GF-D8 (cell line): ENCODE measurements at regions not wholly inside any gene's neighbourhood (a gene's known extent, or its start where the extent isn't known, plus 50 kb on each side); places are given as distances from the start of the nearest gene placed in this dataset.
"Not testable (repeated sequence)": the region's sequence is repeated elsewhere in the genome, so short reads cannot be mapped to it uniquely, and the experiment has no call there.

Source experiments
- DNase-seq: peaks from one replicate; lab custom pipeline; 2025; lab: John Stamatoyannopoulos, UW

DNA sequence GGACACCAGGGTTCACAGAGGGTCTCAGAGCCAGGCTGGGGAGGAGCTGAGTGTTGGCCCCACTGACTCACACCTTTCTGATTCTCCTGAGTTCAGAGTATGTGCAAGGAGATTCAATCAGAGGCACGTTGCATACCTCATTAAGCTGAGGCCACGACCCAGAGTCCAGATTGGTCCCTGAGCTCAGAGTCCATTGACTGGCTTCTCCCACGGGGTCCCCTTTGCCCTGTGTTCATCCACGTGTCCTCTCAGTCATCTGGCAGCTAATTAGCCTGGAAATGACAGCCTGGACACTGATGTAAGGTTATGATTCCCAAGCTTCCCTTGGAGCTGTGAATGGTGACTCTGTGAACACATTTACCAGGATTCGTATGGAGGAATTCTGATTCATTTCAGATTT is 267.2 kb downstream of the SH3BP4 start:
- no peak for DNase-seq

DNA sequence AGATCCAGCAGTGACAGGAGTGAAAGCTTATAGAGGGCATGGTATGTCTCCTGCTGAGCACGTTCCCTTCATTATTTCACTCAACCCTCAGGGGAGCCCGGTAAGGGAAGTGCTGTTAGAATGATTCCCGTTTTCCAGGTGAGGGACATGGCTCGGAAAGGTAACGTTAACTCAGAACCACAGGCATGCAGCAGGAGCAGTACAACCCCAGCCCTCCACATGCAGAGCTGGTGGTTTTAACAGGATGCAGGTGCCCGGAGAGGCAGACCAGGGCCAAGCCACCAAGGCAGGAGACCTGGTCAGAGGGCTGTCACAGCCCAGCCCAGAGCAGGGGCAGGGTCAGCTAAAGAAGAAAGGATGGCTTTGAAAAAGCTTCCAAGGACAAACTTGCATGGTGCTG is 268.5 kb downstream of the SH3BP4 start:
- DNase-seq, result no peak

DNA sequence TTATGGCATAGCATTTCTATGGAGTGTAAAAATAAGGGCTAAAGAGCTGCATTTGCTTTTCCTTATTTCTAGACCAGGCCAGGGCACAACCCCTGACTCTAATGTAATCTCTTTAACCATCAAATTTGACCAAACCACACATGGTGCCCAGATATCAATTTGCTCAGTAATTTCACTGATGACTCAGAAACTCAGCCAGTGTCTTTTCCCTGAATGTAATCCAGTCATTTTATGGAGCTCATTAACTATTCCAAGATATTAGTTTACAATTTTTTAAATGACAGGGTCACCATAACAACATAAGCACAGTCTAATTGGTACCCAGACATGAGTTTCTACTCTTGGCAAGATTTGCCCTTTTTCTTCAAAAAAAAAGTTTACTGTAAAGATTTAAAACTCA is 270.8 kb upstream of the AGAP1 start:
- DNase-seq, result no peak

DNA sequence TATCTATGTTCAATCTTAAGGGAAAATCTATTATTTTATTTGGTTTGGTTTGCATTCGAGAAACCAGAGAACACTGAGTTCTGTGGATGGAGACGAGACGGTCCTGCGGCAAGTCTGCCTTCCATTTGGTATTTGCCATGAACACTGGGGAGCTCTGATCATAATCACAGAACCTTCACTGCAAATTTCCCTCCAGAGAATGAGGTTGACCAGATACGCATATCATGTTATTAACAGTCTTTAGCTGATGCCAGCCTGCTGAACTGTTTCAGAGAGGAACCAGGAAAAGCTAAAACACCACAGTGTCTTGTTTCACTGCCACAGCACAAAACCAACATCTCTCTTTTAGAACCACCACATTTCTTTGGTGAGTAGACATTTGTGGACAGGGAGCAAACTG is 269.4 kb upstream of the AGAP1 start:
- DNase-seq, result no peak

DNA sequence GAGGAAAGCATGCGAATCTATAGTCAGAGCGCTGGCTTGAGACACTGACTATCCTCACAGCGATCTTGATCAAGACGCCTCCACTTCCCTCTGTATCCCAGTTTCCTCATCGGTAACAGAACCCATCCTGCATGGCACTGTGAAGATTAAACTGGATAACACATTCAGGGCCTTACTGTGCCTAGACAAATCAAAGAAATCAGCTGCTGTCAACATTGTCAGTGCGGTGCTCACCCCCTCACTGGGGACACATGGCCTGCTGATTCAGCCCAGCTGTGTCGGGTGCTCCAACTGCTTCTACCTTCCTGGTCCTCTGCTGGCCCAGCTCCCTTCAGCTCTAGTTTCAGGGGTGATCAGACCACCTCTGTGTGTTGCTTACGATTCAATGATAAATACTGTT is 268.6 kb upstream of the AGAP1 start:
- no peak for DNase-seq

DNA sequence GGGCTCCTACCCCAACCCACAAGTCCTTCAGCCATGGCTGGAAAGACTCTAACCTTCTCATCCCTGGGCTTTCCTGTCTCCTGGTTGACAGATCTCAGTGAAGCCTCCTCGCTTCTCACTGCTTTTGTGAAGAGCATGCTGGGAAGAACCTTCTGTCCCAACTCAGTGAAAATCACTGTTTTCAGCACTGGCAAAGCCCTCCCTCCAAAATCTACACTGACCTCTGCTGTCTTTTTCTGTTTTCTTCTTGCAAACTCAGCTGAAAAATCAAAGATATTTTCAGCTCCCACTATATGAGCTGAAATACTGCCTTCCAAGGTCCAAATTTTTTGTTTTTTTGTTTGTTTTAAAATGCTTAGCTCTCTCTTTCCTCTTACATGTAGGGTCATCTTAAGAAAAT is 266.3 kb upstream of the AGAP1 start:
- no peak for DNase-seq

DNA sequence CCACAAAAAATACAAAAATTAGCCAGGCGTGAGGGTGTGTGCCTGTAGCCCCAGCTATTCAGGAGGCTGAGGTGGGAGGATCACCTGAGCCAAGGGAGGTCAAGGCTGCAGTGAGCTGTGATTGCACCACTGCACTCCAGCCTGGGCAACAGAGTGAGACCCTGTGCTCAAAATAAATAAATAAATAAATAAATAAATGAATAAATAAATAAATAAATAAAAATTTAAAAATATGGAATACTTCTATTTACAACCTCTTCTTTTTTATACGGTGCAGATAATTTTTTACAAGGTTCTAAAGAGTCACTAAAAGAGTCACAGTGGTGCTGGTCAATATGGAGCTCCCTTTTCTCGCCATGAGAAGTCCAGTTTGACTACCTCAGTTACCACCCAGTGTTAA is 265.4 kb upstream of the AGAP1 start:
- DNase-seq, result not testable (repeated sequence)

DNA sequence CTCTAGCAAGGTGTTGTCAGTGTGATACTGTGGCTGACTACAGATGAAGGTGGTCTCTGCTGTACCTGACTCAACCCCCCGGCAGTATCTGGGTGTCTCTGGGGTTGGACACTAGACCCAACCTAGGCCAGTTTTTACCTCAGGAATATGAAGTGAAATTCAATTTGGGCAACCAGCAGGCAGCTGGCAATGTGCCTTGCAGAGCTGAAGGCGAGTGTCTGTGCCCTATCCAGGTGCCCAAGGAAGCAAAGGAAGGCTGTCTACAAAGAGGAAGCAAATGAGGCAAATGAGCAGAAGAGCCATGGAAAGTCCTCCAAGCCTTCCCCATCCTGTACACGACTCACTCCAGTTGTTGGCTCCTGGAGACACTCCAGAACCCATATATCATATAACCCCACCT is 264.6 kb upstream of the AGAP1 start:
- no peak for DNase-seq

DNA sequence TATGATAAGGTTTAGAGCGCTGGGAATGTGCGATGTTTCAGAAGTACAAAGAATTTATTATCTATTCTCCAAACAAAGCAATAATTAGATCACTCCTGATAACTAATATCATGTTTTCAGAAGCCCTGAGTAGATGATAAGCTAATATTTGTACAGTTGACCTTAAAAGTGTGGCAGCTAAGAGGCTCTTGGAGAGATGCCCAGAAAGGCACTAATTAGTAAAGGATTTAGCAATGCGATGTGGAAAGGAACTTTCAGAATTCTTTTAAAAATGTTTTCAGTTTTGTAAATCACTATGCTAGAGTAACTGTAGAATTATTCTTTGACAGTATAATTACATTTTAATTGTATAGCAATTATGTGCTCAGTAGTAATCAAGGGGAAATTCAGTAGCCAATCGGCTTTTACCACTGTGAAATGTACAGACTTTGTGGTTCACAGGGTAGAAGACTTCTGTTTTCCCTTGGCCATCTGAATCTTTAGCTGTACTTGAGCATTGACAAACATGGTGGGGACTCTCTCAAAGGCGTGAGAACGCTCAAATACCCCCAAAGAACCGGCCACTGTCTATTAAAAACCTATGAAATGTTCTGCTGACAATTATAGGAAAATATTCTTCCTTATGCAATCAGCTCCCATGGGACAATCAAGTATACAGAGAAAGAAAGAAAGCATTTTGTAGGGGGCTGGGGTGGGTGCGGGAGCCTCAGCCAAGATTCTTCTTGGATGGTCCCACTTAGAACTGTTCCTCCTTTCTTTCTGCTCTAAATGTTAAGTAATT is 262.8 kb upstream of the AGAP1 start:
- DNase-seq, result no peak

DNA sequence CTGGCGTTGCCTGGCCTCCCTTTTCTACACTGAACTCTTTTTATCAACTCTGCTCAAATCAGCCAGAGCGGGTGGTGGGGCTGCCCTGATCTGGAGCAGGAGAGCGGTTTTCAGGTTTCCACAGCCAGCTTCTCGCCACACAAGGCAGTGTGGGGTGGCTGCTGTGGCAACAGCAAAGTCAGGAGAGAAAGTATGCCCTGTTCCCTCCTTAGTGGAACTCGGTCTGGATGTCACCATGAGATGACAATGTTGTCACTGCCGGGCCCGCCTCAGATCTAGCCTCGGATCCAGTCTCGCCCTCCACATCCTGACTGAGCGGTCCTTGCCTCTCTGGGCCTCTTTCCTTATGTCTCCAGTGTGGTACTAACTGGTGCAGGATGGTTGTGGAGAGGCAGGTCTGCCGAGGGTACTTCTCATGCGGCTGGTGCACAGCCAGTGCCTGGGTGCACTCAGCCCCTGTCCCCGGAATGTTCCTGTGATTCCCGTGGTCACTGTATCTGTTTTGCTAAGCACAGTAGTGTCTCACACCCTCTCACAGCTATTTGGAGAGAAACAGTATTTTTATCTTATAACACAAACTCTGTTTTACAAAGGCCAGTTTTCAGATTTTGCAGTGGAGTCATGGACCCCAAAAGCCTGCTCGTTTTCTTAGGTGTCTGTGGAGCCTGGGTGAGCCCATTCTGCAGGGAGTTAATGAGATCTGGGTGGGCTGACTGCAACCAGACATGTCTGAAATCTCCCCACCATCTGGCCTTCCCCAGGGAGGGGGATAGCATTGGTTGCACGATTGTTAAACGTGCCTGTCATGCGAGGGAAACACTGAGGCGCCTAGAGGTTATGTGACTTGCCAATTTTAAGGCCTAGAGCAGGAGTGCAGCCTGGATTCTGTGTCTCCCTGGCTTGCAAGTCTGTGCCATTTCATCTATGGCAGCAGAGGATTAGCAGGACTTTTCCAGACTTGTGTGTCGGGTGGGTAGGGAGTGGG is 261.1 kb upstream of the AGAP1 start:
- DNase-seq, result no peak

DNA sequence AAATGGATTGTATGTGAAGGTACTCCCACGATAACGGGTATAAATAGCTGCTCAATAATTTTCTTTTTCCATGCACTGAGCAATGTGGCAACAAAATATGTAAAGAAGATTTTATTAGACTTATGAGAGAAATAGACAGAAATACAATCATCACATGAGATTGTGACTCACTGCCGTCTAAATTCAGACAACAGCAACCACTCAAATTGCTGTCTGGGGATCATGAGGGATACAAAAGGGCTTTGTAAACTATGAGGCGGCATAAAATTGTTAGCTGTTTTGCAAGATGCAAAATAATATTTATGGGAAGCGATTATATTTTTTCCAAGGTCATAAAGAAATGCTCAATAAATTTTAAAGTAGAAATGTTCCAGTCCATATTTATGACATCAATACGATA is 259.1 kb upstream of the AGAP1 start:
- DNase-seq, result no peak

DNA sequence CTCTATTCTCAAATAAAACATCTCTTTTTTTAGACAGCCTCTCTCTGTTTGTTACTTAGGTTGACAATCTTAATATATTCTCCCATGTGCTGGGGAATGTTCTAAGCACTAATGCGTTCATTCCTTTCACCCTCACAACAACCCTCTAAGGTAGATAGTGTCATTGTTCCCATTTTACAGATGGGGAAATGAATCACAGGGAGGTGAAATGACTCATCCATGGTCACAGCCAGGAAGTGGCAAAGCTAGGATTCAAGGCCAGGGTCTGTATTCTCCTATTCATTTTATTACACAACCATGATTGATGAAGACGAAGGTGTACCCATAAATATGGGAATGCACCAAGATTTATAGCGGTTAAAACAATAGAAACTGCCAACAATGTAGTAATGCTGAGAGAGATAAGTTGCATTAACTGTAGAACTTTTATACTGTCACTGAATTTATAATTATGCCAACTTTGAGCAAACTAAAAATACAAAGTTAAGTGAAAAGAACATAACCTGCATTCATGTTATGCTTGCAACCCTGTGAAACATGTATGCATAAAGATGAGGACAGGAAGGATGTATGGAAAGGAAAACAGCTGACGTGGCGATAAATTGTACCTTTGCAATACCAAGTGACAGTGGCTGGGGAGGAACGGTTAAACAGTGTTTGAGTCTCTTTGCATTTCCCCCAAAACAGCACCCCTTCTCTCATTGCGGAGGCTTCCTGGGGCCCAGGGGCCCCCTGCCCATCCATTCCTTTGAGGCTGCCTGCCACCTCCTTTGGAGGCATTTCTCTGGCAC is 257.7 kb upstream of the AGAP1 start:
- no peak for DNase-seq

DNA sequence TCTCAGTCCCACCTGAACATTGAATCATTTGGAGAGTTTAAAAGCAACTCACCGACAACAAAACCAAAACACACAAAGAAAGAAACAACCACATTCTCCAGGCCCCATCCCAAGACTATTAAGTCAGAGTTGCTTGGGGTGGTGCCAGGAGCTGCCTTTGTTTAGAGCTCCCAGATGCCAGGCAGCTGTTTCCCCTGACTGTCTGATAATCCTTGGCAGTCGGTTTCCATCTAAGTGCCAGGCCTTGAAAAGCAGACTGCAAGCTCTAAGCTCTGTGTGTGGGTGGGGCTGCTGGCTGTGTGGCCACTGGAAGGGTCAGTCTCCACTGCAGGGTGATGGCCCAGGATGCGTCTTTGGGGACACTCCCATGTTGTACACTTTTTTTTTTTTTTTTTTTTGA is 255.3 kb upstream of the AGAP1 start:
- no peak for DNase-seq

DNA sequence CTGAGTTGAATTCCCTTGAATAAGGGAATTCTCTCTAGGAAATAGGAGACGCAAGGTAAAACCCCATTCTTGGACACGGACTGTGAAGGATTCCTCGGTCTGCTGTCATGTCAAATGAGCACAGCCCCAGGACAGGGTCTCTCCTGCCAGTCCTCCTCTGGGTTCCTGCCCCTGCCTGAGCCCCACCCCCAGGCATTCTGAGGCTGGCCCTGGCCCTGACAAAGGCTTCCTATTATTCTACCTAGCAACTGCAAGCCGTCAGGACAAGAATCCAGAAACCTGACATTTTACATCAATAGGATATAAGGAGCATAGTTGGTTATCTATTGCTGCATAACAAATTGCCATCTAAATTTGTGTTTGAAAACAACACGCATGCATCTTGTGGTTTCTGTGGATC is 253.3 kb upstream of the AGAP1 start:
- DNase-seq, result no peak

DNA sequence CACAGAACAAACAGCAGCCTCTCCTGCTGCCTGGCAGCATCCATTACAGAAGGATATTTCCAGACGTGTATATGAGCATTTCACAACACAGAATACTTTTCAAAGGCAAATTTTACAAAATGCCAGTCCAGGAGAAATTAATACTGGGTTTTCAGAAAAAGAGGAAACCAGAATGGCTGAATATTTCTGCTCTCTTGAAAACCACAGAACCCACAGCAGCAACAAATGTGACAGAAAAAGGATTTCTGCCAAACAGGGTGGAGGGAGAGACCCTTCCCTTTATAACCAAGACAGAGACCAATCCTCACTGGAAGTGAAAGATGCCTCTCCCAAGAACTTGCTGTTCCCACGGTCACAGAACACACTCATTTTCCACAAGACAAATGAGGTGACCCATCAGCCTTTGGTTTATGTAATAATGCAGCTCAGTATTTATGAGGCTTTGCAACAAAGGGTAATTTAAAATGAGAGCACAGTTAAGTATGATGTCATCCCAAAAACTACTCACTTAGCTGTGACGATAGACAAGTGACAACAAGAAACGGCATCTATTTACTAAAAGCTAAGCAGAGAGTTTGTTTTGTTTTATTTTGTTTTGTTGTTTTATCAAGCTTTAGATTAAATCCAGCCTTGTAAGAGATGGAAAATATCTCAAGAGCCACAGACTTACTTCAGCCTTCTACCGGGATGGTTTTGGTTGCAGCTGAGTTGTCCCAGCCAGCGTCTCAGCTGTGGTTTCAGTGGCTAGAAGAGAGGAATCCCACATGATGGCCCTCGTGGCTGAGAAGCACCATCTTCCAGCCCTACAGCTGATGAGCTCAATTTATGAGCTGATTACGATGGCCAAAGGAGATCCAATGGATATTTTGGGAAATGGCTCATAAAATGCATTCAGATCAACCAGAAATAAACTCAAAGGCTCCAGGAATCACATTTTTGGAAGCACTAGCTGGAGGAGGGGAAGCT is 249.3 kb upstream of the AGAP1 start:
- DNase-seq, result no peak

DNA sequence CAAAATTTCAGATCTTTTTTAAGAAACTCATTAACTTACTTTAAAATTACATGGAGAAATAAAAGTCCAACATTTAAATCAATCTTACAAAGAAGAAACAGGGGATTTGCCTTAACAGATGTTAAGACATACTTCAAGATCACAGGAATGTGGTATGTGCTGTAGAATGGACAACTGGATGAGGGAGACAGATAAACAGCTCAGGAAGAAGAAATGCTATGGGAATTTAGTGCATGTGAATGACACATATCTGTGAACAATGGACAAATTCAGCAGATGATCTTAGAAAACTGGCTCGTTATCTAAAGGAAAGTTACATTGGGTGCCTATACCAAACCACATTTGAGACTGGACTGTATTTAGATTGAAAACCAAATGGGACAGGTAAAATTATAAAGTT is 246.8 kb upstream of the AGAP1 start:
- no peak for DNase-seq

DNA sequence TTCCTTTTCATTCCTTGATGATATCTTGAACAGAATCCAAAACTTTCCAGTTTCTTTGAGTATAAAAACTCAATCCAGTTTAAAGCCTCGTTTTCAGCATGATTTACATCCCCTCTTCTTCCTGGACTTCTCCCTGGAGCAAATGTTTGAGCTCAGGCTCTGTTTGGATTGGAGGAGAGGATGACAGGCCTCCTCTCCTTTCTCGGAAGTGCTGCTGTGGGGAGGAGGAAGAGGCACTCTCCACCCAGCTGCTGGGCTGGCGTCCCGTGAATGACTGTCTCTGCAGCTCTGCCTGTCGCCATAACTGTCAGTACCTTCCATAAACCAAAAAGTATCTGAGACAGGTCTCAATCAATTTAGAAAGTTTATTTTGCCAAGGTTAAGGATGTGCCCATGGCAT is 238.2 kb upstream of the AGAP1 start:
- no peak for DNase-seq

DNA sequence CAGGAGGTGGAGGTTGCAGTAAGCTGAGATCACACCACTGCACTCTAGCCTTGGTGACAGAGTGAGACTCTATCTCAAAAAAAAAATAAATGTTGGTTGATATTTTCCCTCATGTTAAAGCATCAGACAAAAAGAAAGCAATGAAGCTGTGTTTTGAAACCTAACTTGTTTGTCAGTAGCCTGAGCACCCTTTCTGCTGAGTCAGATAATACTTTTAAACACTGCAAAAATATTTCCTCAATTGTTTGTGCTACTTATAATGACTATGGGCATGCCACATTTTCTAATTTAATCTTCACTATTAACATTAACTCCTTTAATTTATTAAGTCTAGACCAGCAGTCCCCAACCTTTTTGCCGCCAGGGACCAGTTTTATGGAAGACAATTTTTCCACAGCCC is 236.3 kb upstream of the AGAP1 start:
- DNase-seq, result no peak

DNA sequence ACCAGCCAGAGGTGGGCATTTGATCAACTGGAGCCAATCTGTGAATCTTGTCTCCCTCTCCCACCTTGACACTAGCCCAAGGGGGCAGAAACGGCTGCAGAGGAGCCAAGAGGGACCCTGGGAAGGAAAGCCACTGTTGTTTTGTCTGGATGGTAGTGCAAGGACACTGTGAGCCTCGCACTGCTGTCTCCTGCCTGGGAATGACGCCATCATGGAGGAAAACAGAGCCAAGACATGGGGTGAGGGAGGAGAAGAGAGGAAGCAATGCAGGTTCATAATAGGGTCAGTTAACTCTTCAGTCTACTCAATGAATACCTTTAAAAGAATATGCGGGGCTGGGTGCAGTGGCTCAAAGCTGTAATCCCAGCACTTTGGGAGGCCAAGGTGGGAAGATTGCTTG is 231.1 kb upstream of the AGAP1 start:
- no peak for DNase-seq

DNA sequence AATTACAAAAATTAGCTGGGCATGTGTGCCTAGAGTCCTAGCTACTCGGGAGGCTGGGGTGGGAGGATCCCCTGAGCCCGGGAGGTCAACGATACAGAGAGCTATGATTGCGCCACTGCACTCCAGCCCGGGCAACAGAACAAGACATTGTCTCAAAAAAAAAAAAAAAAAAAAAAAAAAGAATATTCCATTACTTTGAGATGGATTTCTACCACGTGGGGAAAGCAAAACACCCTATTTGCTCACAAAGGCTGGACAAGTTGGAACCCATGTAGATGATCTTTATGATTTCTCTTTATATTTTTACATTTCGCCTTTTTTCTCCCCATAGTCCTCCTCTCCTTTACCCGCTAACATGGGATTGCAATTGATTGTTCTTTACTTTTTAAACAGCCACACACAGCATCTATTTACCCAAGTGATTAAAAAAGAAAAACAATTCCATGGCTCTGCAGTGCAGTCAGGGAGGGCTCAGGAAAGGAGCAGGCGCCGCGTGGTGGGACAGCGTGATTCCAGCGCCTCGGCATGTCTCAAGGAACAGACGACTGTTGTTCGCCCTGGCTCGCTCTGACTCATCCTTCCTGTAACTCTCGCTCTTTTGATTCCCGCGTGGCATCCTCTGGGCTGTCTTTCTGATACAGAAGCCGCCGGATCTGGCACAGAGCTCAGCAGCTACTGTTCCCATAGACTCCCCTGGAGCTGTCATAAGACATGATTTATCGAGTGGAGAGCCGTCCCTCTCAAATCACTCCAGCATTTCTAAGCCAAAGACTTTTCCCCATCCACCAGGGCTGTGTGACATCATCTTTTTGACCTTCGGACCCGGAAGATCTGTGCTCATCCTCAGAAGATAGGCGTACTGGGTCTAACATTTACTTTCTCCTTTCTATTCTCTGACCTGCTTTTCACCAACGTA is 230.4 kb upstream of the AGAP1 start:
- no peak for DNase-seq
